GM18907 (cell line): ENCODE measurements at regions not wholly inside any gene's neighbourhood (a gene's known extent, or its start where the extent isn't known, plus 50 kb on each side); places are given as distances from the start of the nearest gene placed in this dataset.
"Not testable (repeated sequence)": the region's sequence is repeated elsewhere in the genome, so short reads cannot be mapped to it uniquely, and the experiment has no call there.

Experiments
- ATAC-seq: cut with Tn5 transposase; IDR thresholded peaks from one replicate; pipeline ENCODE4 v1.9.1; 2021; ENCODE audit warnings: mild to moderate bottlenecking, moderate library complexity; ENCODE audit not compliant: unreplicated experiment

- no peak for ATAC-seq
These were observed 506.8 kb downstream of the TMEM114 start for GRCh38 chr16:8083560-8083959.

- ATAC-seq, result no peak
These were observed 509.5 kb downstream of the TMEM114 start for GRCh38 chr16:8080817-8081216.

- no peak for ATAC-seq
These were observed 515.0 kb downstream of the TMEM114 start for GRCh38 chr16:8075271-8075670.

GRCh38 chr16:8070506-8070905, 519.8 kb downstream of the TMEM114 start:
- no peak for ATAC-seq

- not testable (repeated sequence) for ATAC-seq
These were observed 522.1 kb downstream of the TMEM114 start for GRCh38 chr16:8068225-8068624.

GRCh38 chr16:8063159-8063558, 527.2 kb downstream of the TMEM114 start:
- ATAC-seq, result no peak

GRCh38 chr16:8062677-8063076, 527.6 kb downstream of the TMEM114 start:
- ATAC-seq, result no peak

GRCh38 chr16:8055761-8056160, 534.5 kb downstream of the TMEM114 start:
- ATAC-seq, result no peak

- no peak for ATAC-seq
These were observed 536.9 kb downstream of the TMEM114 start for GRCh38 chr16:8053437-8053836.

- ATAC-seq, result no peak
These were observed 541.9 kb downstream of the TMEM114 start for GRCh38 chr16:8048433-8048832.

GRCh38 chr16:8047736-8048135, 542.6 kb downstream of the TMEM114 start:
- no peak for ATAC-seq

GRCh38 chr16:8044796-8045195, 545.5 kb downstream of the TMEM114 start:
- ATAC-seq, result no peak

GRCh38 chr16:8032406-8032805, 557.9 kb downstream of the TMEM114 start:
- ATAC-seq, result no peak

GRCh38 chr16:8030004-8030403, 560.3 kb downstream of the TMEM114 start:
- ATAC-seq, result not testable (repeated sequence)

- ATAC-seq, result no peak
These were observed 563.9 kb downstream of the TMEM114 start for GRCh38 chr16:8026450-8026849.

GRCh38 chr16:8023326-8023725, 567.0 kb downstream of the TMEM114 start:
- ATAC-seq, result no peak

GRCh38 chr16:8005096-8005860, 585.0 kb downstream of the TMEM114 start:
- ATAC-seq, result no peak

GRCh38 chr16:7998789-7999453, 591.4 kb downstream of the TMEM114 start:
- no peak for ATAC-seq

- ATAC-seq, result no peak
These were observed 592.3 kb downstream of the TMEM114 start for GRCh38 chr16:7997966-7998365.

- ATAC-seq, result no peak
These were observed 597.7 kb downstream of the TMEM114 start for GRCh38 chr16:7992616-7993015.

- no peak for ATAC-seq
These were observed 599.6 kb downstream of the TMEM114 start for GRCh38 chr16:7990626-7991260.

GRCh38 chr16:7983676-7984075, 606.6 kb downstream of the TMEM114 start:
- no peak for ATAC-seq
